K562 (cell line): ENCODE measurements at regions not wholly inside any gene's neighbourhood (a gene's known extent, or its start where the extent isn't known, plus 50 kb on each side); places are given as distances from the start of the nearest gene placed in this dataset.

Experiments
- CREM ChIP-seq: IDR thresholded peaks from 2 replicates; pipeline ENCODE4 v1.6.1; 2014; ENCODE audit warnings: antibody characterized with exemption, low read depth
- CTCF ChIP-seq, 3 experiments: IDR thresholded peaks in 2 of 3; conservative IDR thresholded peaks in 1 of 3; 2 replicates each; pipeline ENCODE4 v1.5.1; 2011 to 2012; ENCODE audit warnings: low read length in 3 of 3, mild to moderate bottlenecking in 3 of 3, control low read depth in 2 of 3, improper control_type of control experiment in 1 of 3, inconsistent platforms in 1 of 3, low read depth in 1 of 3, mixed read lengths in 1 of 3, moderate library complexity in 1 of 3; ENCODE audit not compliant: insufficient read depth in 2 of 3
- FOXK2 ChIP-seq, 2 experiments: fragments of 450-650 bp; IDR thresholded peaks in 1 of 2; conservative IDR thresholded peaks in 1 of 2; 2 replicates each; pipeline ENCODE4 v1.6.1; 2016; ENCODE audit warnings: low read depth in 2 of 2, mild to moderate bottlenecking in 1 of 2
- KDM1A ChIP-seq, 2 experiments: fragments of 450-650 bp; IDR thresholded peaks; 2 replicates each; pipeline ENCODE4 v1.6.1; 2016; ENCODE audit warnings: mild to moderate bottlenecking in 2 of 2
- L3MBTL2 ChIP-seq: fragments of 450-650 bp; IDR thresholded peaks from 2 replicates; pipeline ENCODE4 v1.6.1; 2016; ENCODE audit warnings: mild to moderate bottlenecking, moderate library complexity
- NR3C1 ChIP-seq: sonication (generic); formaldehyde crosslinking; IDR thresholded peaks from 2 replicates; pipeline ENCODE4 v1.8.1; 2022; ENCODE audit warnings: missing genetic modification reagents
- POLR2A ChIP-seq: fragments of 450-650 bp; conservative IDR thresholded peaks from 2 replicates; pipeline ENCODE4 v1.6.1; 2016
- SREBF2 ChIP-seq: sonication (generic); formaldehyde crosslinking; IDR thresholded peaks from 2 replicates; pipeline ENCODE4 v1.4.0; 2020; ENCODE audit warnings: mild to moderate bottlenecking, missing genetic modification reagents
- TBP ChIP-seq: optimal IDR thresholded peaks from 2 replicates; pipeline ENCODE3; 2011; ENCODE audit warnings: low read depth, low read length, improper control_type of control experiment
- THRB ChIP-seq: fragments of 450-650 bp; formaldehyde crosslinking; conservative IDR thresholded peaks from 2 replicates; pipeline ENCODE4 v1.4.0; 2022; ENCODE audit warnings: mild to moderate bottlenecking, missing genetic modification characterization
- YY1 ChIP-seq, 3 experiments: IDR thresholded peaks; 2 replicates each; pipeline ENCODE4 v1.6.1; 2011; ENCODE audit warnings: low read length in 2 of 3, mild to moderate bottlenecking in 2 of 3, moderate library complexity in 2 of 3, borderline replicate concordance in 1 of 3, control low read depth in 1 of 3, low read depth in 1 of 3; ENCODE audit not compliant: insufficient read depth in 3 of 3, insufficient replicate concordance in 2 of 3, control insufficient read depth in 1 of 3, insufficient read length in 1 of 3; ENCODE audit errors: extremely low read depth in 1 of 3

GRCh38 chr16:8053437-8053836, 536.9 kb downstream of the TMEM114 start:
- no peak for TF ChIP-seq POLR2A
- no peak for TF ChIP-seq YY1 (IDR thresholded peaks at IDR 0.05; ENCODE audit: borderline replicate concordance in 1 of 3, control insufficient read depth in 1 of 3, extremely low read depth in 1 of 3, insufficient read depth in 3 of 3, insufficient read length in 1 of 3, insufficient replicate concordance in 2 of 3, low read depth in 1 of 3, low read length in 2 of 3)
- no peak for TF ChIP-seq TBP
- no peak for TF ChIP-seq KDM1A (IDR thresholded peaks at IDR 0.05)
- no peak for TF ChIP-seq NR3C1 (CRISPR knock-in tag)
- TF ChIP-seq FOXK2 (conservative IDR thresholded peaks at IDR 0.05 in 1 of 2, IDR thresholded peaks at IDR 0.05 in 1 of 2; ENCODE audit: low read depth in 2 of 2), result no peak
- no peak for TF ChIP-seq SREBF2 (CRISPR knock-in tag)
- TF ChIP-seq L3MBTL2, result no peak
- no peak for TF ChIP-seq CTCF (IDR thresholded peaks at IDR 0.05 in 2 of 3, conservative IDR thresholded peaks at IDR 0.05 in 1 of 3; ENCODE audit: insufficient read depth in 2 of 3, low read depth in 1 of 3, low read length in 3 of 3)
- no peak for TF ChIP-seq THRB (CRISPR knock-in tag)
- no peak for TF ChIP-seq CREM
